ENCODE measurements at regions not wholly inside any gene's neighbourhood (a gene's known extent, or its start where the extent isn't known, plus 50 kb on each side); places are given as distances from the start of the nearest gene placed in this dataset.

DNA sequence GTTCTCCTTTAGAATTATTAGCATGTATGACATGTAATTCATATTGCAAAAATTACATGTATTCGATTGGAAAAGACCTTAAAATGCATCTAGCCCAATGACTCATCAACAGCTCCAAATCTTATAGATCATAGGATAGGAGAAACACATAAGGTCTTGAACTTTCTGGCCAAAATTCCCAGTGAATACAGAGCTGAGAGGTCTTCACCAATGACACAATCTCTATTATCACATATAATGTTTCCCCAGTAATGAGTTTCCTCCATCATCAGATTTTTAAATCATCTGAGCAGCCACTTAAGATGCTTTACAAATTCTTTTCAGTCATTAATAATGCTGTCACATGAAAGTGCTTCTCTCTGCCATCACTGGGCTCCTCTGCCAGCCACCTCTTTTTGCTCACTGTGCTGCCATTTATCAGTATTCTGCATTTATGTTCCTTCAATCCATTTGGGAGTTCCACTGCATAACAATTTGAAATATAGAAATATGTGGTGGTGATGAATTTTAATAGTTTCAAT, 804.9 kb downstream of the SUCLG1 start:
- no peak overlapping the region for H3K4me2 ChIP-seq
- H3K4me3 ChIP-seq, result no peak overlapping the region
- no peak overlapping the region for H3K27ac ChIP-seq
- TF ChIP-seq MAZ (IDR thresholded peaks at IDR 0.05; ENCODE audit: borderline replicate concordance, low read depth, low read length), result no peak
- TF ChIP-seq FOSL2 (IDR thresholded peaks at IDR 0.05), result no peak
- no peak for TF ChIP-seq FOSL2 (CRISPR knock-in tag; IDR thresholded peaks at IDR 0.05)
- TF ChIP-seq RARB (CRISPR knock-in tag; IDR thresholded peaks at IDR 0.05), result no peak
- TF ChIP-seq ZSCAN20 (CRISPR knock-in tag; IDR thresholded peaks at IDR 0.05), result no peak
- TF ChIP-seq NR3C1 (IDR thresholded peaks at IDR 0.05), result no peak
- TF ChIP-seq, protein P1, sequence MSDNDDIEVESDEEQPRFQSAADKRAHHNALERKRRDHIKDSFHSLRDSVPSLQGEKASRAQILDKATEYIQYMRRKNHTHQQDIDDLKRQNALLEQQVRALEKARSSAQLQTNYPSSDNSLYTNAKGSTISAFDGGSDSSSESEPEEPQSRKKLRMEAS (IDR thresholded peaks at IDR 0.05), result no peak
- no peak for TF ChIP-seq PHF8 (IDR thresholded peaks at IDR 0.05; ENCODE audit: borderline replicate concordance, low read depth)
- TF ChIP-seq, protein P2, sequence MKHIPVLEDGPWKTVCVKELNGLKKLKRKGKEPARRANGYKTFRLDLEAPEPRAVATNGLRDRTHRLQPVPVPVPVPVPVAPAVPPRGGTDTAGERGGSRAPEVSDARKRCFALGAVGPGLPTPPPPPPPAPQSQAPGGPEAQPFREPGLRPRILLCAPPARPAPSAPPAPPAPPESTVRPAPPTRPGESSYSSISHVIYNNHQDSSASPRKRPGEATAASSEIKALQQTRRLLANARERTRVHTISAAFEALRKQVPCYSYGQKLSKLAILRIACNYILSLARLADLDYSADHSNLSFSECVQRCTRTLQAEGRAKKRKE (CRISPR knock-in tag; IDR thresholded peaks at IDR 0.05; ENCODE audit: low read depth), result no peak
- TF ChIP-seq ZNF302 (CRISPR knock-in tag; IDR thresholded peaks at IDR 0.05), result no peak
- DNase-seq (ENCODE audit: low read depth in 1 of 2, low spot score in 1 of 2) (no peak), FAIRE-seq (no peak), ATAC-seq (no peak)
- CTCF ChIA-PET, result no interaction called here
- H3K9me3 ChIP-seq, result no peaks in the 10 kb centered on the region
- 0% methylated on average over 1 of the region's 1 CpG for WGBS (ENCODE audit: missing lambda C conversion rate)
- POLR2A ChIA-PET, result no interaction called here
- no peaks in the 10 kb centered on the region for H3K4me1 ChIP-seq

DNA sequence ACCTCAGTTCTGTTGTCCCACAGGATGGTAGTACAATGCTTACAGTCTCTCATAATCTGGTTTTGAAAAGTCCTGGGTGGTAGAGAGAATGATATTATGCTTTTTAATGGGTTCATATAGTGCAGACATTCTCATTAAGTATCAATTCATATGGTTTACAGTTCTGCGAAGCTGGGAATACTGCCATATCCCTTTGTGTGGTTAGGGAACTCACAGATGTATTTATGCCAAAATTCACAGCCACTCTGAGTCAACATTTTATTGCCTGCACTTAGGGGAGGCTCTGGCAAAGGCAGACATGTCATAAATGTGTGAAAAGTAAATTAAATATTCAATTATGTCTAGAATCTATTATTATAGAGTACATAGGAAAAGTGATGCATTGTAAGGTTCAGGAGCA, 808.2 kb downstream of the SUCLG1 start:
- POLR2A ChIA-PET, result no interaction called here
- no peak for ATAC-seq
- Histone ChIP-seq H3K4me1 (no peaks in the 10 kb centered on the region), H3K4me3 (no peak overlapping the region), H3K9me3 (no peaks in the 10 kb centered on the region), H3K4me2 (no peak overlapping the region), H3K27ac (no peak overlapping the region)
- FAIRE-seq, result no peak
- no peak for DNase-seq (ENCODE audit: low read depth in 1 of 2, low spot score in 1 of 2)
- TF ChIP-seq, protein P3, sequence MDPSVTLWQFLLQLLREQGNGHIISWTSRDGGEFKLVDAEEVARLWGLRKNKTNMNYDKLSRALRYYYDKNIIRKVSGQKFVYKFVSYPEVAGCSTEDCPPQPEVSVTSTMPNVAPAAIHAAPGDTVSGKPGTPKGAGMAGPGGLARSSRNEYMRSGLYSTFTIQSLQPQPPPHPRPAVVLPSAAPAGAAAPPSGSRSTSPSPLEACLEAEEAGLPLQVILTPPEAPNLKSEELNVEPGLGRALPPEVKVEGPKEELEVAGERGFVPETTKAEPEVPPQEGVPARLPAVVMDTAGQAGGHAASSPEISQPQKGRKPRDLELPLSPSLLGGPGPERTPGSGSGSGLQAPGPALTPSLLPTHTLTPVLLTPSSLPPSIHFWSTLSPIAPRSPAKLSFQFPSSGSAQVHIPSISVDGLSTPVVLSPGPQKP (IDR thresholded peaks at IDR 0.05; ENCODE audit: low read depth, low read length), result no peak
- TF ChIP-seq RCOR1 (IDR thresholded peaks at IDR 0.05; ENCODE audit: low read depth, low read length), result no peak
- no peak for TF ChIP-seq RNF2 (IDR thresholded peaks at IDR 0.05; ENCODE audit: borderline replicate concordance, low read depth)
- no peak for TF ChIP-seq KDM5A (IDR thresholded peaks at IDR 0.05)
- no peak for TF ChIP-seq TP53 (CRISPR knock-in tag; IDR thresholded peaks at IDR 0.05)
- TF ChIP-seq, protein P4, sequence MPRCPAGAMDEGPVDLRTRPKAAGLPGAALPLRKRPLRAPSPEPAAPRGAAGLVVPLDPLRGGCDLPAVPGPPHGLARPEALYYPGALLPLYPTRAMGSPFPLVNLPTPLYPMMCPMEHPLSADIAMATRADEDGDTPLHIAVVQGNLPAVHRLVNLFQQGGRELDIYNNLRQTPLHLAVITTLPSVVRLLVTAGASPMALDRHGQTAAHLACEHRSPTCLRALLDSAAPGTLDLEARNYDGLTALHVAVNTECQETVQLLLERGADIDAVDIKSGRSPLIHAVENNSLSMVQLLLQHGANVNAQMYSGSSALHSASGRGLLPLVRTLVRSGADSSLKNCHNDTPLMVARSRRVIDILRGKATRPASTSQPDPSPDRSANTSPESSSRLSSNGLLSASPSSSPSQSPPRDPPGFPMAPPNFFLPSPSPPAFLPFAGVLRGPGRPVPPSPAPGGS (IDR thresholded peaks at IDR 0.05), result no peak
- TF ChIP-seq KDM1A (IDR thresholded peaks at IDR 0.05; ENCODE audit: low read depth), result no peak
- TF ChIP-seq RFX5 (IDR thresholded peaks at IDR 0.05), result no peak
- no peak for TF ChIP-seq PHF8 (IDR thresholded peaks at IDR 0.05; ENCODE audit: borderline replicate concordance, low read depth)
- TF ChIP-seq TFCP2L1 (CRISPR knock-in tag; IDR thresholded peaks at IDR 0.05), result no peak
- TF ChIP-seq BHLHE40 (IDR thresholded peaks at IDR 0.05; ENCODE audit: low read depth, low read length), result no peak
- TF ChIP-seq, protein P5, sequence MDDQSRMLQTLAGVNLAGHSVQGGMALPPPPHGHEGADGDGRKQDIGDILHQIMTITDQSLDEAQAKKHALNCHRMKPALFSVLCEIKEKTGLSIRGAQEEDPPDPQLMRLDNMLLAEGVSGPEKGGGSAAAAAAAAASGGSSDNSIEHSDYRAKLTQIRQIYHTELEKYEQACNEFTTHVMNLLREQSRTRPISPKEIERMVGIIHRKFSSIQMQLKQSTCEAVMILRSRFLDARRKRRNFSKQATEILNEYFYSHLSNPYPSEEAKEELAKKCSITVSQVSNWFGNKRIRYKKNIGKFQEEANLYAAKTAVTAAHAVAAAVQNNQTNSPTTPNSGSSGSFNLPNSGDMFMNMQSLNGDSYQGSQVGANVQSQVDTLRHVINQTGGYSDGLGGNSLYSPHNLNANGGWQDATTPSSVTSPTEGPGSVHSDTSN (IDR thresholded peaks at IDR 0.05), result no peak
- no peak for TF ChIP-seq HDAC2 (IDR thresholded peaks at IDR 0.05)
- no peak for TF ChIP-seq CHD4 (IDR thresholded peaks at IDR 0.05; ENCODE audit: borderline replicate concordance)
- TF ChIP-seq HOXB13 (CRISPR knock-in tag; IDR thresholded peaks at IDR 0.05; ENCODE audit: low read depth), result no peak
- TF ChIP-seq, protein P6, sequence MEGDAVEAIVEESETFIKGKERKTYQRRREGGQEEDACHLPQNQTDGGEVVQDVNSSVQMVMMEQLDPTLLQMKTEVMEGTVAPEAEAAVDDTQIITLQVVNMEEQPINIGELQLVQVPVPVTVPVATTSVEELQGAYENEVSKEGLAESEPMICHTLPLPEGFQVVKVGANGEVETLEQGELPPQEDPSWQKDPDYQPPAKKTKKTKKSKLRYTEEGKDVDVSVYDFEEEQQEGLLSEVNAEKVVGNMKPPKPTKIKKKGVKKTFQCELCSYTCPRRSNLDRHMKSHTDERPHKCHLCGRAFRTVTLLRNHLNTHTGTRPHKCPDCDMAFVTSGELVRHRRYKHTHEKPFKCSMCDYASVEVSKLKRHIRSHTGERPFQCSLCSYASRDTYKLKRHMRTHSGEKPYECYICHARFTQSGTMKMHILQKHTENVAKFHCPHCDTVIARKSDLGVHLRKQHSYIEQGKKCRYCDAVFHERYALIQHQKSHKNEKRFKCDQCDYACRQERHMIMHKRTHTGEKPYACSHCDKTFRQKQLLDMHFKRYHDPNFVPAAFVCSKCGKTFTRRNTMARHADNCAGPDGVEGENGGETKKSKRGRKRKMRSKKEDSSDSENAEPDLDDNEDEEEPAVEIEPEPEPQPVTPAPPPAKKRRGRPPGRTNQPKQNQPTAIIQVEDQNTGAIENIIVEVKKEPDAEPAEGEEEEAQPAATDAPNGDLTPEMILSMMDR (IDR thresholded peaks at IDR 0.05), result no peak
- TF ChIP-seq MAZ (IDR thresholded peaks at IDR 0.05; ENCODE audit: borderline replicate concordance, low read depth, low read length), result no peak
- TF ChIP-seq, protein P7, sequence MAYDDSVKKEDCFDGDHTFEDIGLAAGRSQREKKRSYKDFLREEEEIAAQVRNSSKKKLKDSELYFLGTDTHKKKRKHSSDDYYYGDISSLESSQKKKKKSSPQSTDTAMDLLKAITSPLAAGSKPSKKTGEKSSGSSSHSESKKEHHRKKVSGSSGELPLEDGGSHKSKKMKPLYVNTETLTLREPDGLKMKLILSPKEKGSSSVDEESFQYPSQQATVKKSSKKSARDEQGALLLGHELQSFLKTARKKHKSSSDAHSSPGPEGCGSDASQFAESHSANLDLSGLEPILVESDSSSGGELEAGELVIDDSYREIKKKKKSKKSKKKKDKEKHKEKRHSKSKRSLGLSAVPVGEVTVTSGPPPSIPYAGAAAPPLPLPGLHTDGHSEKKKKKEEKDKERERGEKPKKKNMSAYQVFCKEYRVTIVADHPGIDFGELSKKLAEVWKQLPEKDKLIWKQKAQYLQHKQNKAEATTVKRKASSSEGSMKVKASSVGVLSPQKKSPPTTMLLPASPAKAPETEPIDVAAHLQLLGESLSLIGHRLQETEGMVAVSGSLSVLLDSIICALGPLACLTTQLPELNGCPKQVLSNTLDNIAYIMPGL (CRISPR knock-in tag; IDR thresholded peaks at IDR 0.05; ENCODE audit: borderline replicate concordance), result no peak
- TF ChIP-seq JUNB (IDR thresholded peaks at IDR 0.05), result no peak
- CTCF ChIA-PET, result no interaction called here
- 38% methylated on average over 1 of the region's 1 CpG for WGBS (ENCODE audit: missing lambda C conversion rate)
